ENCODE measurements at regions not wholly inside any gene's neighbourhood (a gene's known extent, or its start where the extent isn't known, plus 50 kb on each side); places are given as distances from the start of the nearest gene placed in this dataset.

GRCh38 chr1:187809549-187809948, 980.8 kb downstream of the PLA2G4A start:
- no peak overlapping the region for H3K4me3 ChIP-seq
- no peaks in the 10 kb centered on the region for H3K36me3 ChIP-seq
- DNase-seq (no peak), ATAC-seq (no peak)
- no peaks in the 10 kb centered on the region for H3K4me1 ChIP-seq
- TF ChIP-seq POLR2A (IDR thresholded peaks at IDR 0.05) = no peak
- no peak for TF ChIP-seq CTCF (IDR thresholded peaks at IDR 0.05)
- WGBS (ENCODE audit: insufficient coverage, low coverage, low lambda C conversion rate, missing lambda C conversion rate) = 17% methylated on average over 1 of the region's 1 CpG
- intact Hi-C loops (cut with DNase I) = no loop called here
- H3K9me3 ChIP-seq = no peaks in the 10 kb centered on the region
- H3K27me3 ChIP-seq = no peaks in the 10 kb centered on the region
- H3K27ac ChIP-seq = no peak overlapping the region

GRCh38 chr1:187816646-187817045, 987.9 kb downstream of the PLA2G4A start:
- Histone ChIP-seq H3K4me1 (no peaks in the 10 kb centered on the region), H3K36me3 (no peaks in the 10 kb centered on the region), H3K27me3 (no peaks in the 10 kb centered on the region), H3K9me3 (no peaks in the 10 kb centered on the region), H3K4me3 (no peak overlapping the region), H3K27ac (no peak overlapping the region)
- 44% methylated on average over 2 of the region's 2 CpGs for WGBS (ENCODE audit: insufficient coverage, low coverage, low lambda C conversion rate, missing lambda C conversion rate)
- no peak for TF ChIP-seq POLR2A (IDR thresholded peaks at IDR 0.05)
- no peak for TF ChIP-seq CTCF (IDR thresholded peaks at IDR 0.05)
- ATAC-seq = no peak
- intact Hi-C loops (cut with DNase I) = no loop called here
- DNase-seq = no peak

GRCh38 chr1:187817782-187818181, 989.0 kb downstream of the PLA2G4A start:
- TF ChIP-seq POLR2A (IDR thresholded peaks at IDR 0.05) (no peak), CTCF (IDR thresholded peaks at IDR 0.05) (peak in 2 of 4 donors; percentile 15 to 34)
- Histone ChIP-seq H3K36me3 (no peaks in the 10 kb centered on the region), H3K27me3 (no peaks in the 10 kb centered on the region), H3K9me3 (no peaks in the 10 kb centered on the region), H3K4me3 (no peak overlapping the region), H3K4me1 (no peaks in the 10 kb centered on the region), H3K27ac (no peak overlapping the region)
- ATAC-seq (peak in 1 of 4 donors; percentile 52), DNase-seq (peak in 2 of 3 donors; percentile 20 to 48)
- intact Hi-C loops (cut with DNase I) = no loop called here
- 100% methylated on average over 1 of the region's 5 CpGs for WGBS (ENCODE audit: insufficient coverage, low coverage, low lambda C conversion rate, missing lambda C conversion rate)

- H3K27me3 ChIP-seq = no peaks in the 10 kb centered on the region
- ATAC-seq = no peak
- WGBS (ENCODE audit: insufficient coverage, low coverage, low lambda C conversion rate, missing lambda C conversion rate) = 28% methylated on average over 5 of the region's 5 CpGs
Measured at GRCh38 chr1:187819086-187819485, 990.3 kb downstream of the PLA2G4A start.

More at GRCh38 chr1:187819086-187819485, 990.3 kb downstream of the PLA2G4A start:
- no peak overlapping the region for H3K4me3 ChIP-seq
- intact Hi-C loops (cut with DNase I) = no loop called here
- no peak for DNase-seq
- TF ChIP-seq POLR2A (IDR thresholded peaks at IDR 0.05) (no peak), CTCF (IDR thresholded peaks at IDR 0.05) (no peak)
- no peaks in the 10 kb centered on the region for H3K36me3 ChIP-seq
- no peaks in the 10 kb centered on the region for H3K4me1 ChIP-seq
- no peak overlapping the region for H3K27ac ChIP-seq
- no peaks in the 10 kb centered on the region for H3K9me3 ChIP-seq

All from right lobe of liver (tissue), 6 donors.